ENCODE measurements at regions not wholly inside any gene's neighbourhood (a gene's known extent, or its start where the extent isn't known, plus 50 kb on each side); places are given as distances from the start of the nearest gene placed in this dataset.

DNA sequence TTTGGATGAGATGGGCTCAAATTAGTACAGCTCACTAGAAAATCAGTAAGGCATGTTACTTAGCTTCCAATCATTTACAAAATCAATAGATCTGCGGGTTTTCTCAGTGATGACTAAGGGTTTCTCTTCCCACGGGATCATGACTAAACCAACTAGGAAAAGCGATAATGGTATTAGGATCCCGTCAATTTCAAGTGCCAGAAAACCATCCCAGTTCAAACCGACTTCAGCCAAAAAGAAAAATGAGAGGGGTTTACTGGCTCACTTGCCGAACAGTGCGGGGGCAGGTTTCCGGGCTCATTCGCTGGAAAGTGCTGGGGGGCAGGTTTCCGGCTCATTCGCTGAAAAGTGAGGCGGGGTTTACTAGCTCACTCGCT lies 62.1 kb upstream of the LYZL2 start (continued):
- no peak for TF ChIP-seq POU6F1 (CRISPR knock-in tag; IDR thresholded peaks at IDR 0.05; ENCODE audit: borderline replicate concordance, low read depth)
- no peak for TF ChIP-seq ZFP3 (CRISPR knock-in tag; IDR thresholded peaks at IDR 0.05)
- no peak for TF ChIP-seq OSR1 (CRISPR knock-in tag; IDR thresholded peaks at IDR 0.05)
- no peak for TF ChIP-seq PPARA (CRISPR knock-in tag; IDR thresholded peaks at IDR 0.05; ENCODE audit: borderline replicate concordance)
- no peak for TF ChIP-seq ZC3H10 (CRISPR knock-in tag; IDR thresholded peaks at IDR 0.05)
- TF ChIP-seq, protein P1, sequence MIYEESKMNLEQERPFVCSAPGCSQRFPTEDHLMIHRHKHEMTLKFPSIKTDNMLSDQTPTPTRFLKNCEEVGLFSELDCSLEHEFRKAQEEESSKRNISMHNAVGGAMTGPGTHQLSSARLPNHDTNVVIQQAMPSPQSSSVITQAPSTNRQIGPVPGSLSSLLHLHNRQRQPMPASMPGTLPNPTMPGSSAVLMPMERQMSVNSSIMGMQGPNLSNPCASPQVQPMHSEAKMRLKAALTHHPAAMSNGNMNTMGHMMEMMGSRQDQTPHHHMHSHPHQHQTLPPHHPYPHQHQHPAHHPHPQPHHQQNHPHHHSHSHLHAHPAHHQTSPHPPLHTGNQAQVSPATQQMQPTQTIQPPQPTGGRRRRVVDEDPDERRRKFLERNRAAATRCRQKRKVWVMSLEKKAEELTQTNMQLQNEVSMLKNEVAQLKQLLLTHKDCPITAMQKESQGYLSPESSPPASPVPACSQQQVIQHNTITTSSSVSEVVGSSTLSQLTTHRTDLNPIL (CRISPR knock-in tag; IDR thresholded peaks at IDR 0.05; ENCODE audit: low read depth), result no peak
- TF ChIP-seq RARB (CRISPR knock-in tag; IDR thresholded peaks at IDR 0.05), result no peak
- no peak for TF ChIP-seq ZNF70 (CRISPR knock-in tag; IDR thresholded peaks at IDR 0.05)
- TF ChIP-seq GLIS3 (CRISPR knock-in tag; IDR thresholded peaks at IDR 0.05), result no peak
- no peak for TF ChIP-seq ESRRG (CRISPR knock-in tag; IDR thresholded peaks at IDR 0.05)
- TF ChIP-seq TCF4 (CRISPR knock-in tag; IDR thresholded peaks at IDR 0.05; ENCODE audit: borderline replicate concordance), result no peak
- no peak for TF ChIP-seq ARNTL (CRISPR knock-in tag; IDR thresholded peaks at IDR 0.05; ENCODE audit: borderline replicate concordance, low read depth)
- no peak for TF ChIP-seq CSRNP3 (CRISPR knock-in tag; IDR thresholded peaks at IDR 0.05)

DNA sequence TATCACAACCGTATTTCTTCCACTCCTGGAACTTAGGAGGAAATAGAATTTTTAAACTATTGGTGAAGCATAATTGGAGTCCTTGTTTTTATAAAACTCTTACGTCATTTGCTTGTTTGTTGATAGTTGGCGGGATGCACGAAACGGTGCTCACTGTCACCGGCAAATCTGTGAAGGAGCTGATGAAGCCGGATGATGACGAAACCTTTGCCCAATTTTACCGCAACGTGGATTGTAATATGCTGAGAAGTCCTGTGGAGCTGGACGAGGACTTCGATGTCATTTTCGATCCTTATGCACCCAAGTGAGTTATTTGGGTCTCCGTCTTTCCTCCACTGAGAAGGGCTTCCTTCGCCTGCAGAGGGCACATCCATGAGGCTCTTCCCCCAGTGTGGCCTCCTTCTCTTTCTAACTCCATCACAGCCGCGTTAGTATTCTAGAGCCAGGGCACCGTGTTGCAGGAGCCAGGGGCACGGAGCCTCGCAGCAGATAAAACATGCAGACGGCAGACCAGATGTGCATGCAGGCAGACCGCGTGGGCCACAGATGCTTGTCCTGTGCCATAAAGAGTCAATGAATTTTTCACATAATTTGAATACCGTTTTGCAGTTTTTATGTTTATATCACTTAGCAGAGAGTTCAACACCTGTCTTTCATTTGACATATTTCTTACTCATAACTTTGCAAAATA lies 61.5 kb upstream of the LYZL2 start:
- peak; percentile 17; the same call in 2 of the 3 replicates for ATAC-seq

DNA sequence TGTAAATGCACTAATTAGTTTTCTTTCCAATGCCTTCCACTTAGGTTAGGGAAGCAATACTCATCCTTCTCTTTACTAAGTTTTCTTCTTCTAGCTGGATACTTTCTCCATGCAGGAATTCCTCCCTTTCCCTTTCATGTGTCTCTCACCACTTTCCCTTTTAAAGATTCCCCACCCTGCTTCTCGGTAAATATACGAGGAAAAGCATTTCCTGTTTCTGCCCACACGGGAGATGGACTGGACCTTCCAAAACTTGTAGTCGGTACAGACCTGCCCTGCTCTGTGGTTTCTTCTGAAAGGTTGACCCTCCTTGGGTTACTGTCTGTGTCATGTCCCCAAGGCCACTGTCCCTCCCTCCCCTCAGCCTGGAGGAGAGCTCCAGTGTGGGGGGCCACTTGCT lies 58.9 kb upstream of the LYZL2 start:
- ATAC-seq, result no peak
- TF ChIP-seq BACH2 (CRISPR knock-in tag; IDR thresholded peaks at IDR 0.05; ENCODE audit: borderline replicate concordance), result no peak
- TF ChIP-seq, protein P1 (CRISPR knock-in tag; IDR thresholded peaks at IDR 0.05; ENCODE audit: low read depth), result no peak
- no peak for TF ChIP-seq CSDC2 (CRISPR knock-in tag; IDR thresholded peaks at IDR 0.05)
- no peak for TF ChIP-seq SNAI2 (CRISPR knock-in tag; IDR thresholded peaks at IDR 0.05)
- no peak for TF ChIP-seq ZNF565 (CRISPR knock-in tag; conservative IDR thresholded peaks at IDR 0.05; ENCODE audit: low read depth)
- no peak for TF ChIP-seq POU6F1 (CRISPR knock-in tag; IDR thresholded peaks at IDR 0.05; ENCODE audit: borderline replicate concordance, low read depth)
- TF ChIP-seq TSHZ2 (CRISPR knock-in tag; IDR thresholded peaks at IDR 0.05), result no peak
- TF ChIP-seq OSR1 (CRISPR knock-in tag; IDR thresholded peaks at IDR 0.05), result no peak
- TF ChIP-seq GLIS3 (CRISPR knock-in tag; IDR thresholded peaks at IDR 0.05), result no peak
- TF ChIP-seq ZNF8 (CRISPR knock-in tag; IDR thresholded peaks at IDR 0.05), result no peak

Data from SK-N-SH treated with all-trans-retinoic acid at 6 μM for 48 hours (cell line).